GM12865 (cell line): ENCODE measurements at regions not wholly inside any gene's neighbourhood (a gene's known extent, or its start where the extent isn't known, plus 50 kb on each side); places are given as distances from the start of the nearest gene placed in this dataset.

Experiments
- DNase-seq: peaks from one replicate; pipeline ENCODE4 v3.0.0; 2010; ENCODE audit warnings: low read depth
- H3K4me3 ChIP-seq: 2 replicates; pipeline ENCODE4 v1.5.1; 2011; ENCODE audit warnings: mild to moderate bottlenecking, low read depth, low read length, control low read depth
- TF ChIP-seq, protein P1 (sequence below): IDR thresholded peaks from 2 replicates; pipeline ENCODE4 v1.5.1; 2011; ENCODE audit warnings: low read length, control low read depth, low read depth, inconsistent platforms; ENCODE audit not compliant: insufficient read depth; ENCODE audit errors: missing control alignments

DNA sequence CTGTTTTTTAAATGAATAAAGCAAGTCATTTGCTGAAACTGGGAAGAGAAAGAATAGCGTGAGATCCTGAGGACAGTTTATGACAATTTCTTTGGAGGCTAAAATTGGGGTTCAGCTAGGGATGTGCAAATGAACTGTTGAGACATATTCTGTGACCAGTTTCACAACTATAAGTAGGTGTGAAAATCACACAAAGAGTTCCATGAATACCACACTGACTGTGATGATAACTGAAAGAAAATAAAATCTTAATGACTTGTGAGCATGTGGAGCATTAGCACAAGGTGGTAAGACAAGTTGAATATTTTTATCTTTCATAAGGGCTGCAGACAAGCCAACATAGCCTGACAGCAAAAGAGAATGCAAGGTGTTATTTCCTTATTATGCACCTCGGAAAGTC, 61.1 kb upstream of the PDGFD start:
- H3K4me3 ChIP-seq: no peak overlapping the region
- TF ChIP-seq, protein P1, sequence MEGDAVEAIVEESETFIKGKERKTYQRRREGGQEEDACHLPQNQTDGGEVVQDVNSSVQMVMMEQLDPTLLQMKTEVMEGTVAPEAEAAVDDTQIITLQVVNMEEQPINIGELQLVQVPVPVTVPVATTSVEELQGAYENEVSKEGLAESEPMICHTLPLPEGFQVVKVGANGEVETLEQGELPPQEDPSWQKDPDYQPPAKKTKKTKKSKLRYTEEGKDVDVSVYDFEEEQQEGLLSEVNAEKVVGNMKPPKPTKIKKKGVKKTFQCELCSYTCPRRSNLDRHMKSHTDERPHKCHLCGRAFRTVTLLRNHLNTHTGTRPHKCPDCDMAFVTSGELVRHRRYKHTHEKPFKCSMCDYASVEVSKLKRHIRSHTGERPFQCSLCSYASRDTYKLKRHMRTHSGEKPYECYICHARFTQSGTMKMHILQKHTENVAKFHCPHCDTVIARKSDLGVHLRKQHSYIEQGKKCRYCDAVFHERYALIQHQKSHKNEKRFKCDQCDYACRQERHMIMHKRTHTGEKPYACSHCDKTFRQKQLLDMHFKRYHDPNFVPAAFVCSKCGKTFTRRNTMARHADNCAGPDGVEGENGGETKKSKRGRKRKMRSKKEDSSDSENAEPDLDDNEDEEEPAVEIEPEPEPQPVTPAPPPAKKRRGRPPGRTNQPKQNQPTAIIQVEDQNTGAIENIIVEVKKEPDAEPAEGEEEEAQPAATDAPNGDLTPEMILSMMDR: no peak
- DNase-seq: no peak

DNA sequence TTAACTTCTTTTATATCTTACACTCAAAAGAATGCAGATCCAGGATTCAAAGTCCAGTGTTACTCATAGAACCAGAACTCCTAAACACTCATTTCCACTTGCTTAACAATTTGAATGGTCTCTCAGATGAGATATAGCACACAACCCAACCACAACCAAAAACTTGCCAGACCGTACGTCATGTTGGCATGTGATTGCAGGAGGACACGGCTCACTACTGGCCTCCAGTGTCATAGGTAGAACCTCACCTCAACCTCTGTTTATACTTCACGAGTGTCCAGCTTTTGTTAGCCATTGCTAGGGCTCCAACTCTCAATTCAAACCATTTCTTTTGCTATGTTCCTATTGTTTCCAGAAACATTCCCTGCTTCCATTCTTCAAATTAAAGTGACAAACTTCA, 58.5 kb upstream of the PDGFD start:
- peak; percentile 1 for DNase-seq
- TF ChIP-seq, protein P1: no peak
- H3K4me3 ChIP-seq: no peak overlapping the region

DNA sequence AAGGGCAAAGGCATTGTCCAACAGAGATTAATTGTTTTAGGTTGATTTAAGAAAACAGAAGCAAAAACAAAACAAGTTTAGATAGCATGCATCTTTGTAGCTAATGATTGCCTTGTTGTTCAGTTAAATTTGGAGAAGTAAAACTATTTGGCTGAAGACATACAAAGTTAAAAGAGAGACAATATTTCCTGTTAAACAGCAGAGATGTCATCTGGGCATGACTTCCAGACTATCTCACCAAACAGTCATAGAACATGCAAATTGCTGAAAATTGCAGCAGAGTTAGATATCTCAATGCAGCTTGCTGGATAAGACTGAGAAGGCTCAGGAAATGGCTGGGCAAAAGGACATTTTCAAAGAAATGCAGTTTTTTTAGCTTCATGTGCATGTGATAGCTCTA, 57.5 kb upstream of the PDGFD start:
- H3K4me3 ChIP-seq: no peak overlapping the region
- no peak for DNase-seq
- TF ChIP-seq, protein P1: no peak

DNA sequence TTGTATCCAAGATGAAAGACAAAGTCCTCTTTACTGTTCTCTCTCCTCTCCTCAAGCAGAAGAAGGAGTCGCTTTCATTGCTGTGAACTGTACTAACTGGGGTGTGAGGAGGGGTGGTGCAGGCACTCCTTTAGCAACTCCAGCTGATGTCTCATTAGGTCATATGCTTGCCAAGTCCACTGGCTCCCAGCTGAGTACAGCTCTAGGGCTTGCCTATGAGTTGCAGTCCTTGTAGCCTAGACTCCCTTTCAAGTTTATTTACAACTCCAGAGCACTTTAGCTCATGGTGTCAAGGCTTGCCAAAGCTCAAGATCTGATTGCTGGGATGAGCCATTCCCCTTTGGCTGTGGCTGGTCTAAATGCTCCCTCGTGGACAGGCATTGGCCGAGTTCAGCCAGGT, 55.1 kb upstream of the PDGFD start:
- H3K4me3 ChIP-seq: no peak overlapping the region
- TF ChIP-seq, protein P1: no peak
- DNase-seq: no peak

DNA sequence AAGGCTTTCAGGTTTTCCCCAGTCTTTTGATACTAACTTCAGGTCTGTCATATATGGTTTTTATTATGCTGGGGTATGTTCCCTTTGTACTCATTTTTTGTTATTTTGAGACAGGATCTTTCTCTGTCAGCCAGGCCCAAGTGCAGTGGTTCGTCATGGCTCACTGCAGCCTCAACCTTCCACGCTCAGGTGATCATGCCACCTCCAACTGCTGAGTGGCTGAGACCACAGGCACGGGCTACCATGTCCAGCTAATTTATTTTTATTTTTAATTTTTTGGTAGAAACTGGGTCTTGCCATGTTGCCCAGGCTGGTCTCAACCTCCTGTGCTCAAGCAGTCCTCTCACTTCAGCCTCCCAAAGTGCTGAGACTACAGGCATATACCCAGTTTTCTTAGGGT, 50.6 kb upstream of the PDGFD start:
- no peak for DNase-seq
- no peak overlapping the region for H3K4me3 ChIP-seq
- TF ChIP-seq, protein P1: no peak
